Neural progenitor cell (in vitro differentiated cells): ENCODE measurements at regions not wholly inside any gene's neighbourhood (a gene's known extent, or its start where the extent isn't known, plus 50 kb on each side); places are given as distances from the start of the nearest gene placed in this dataset.

Experiments
- DNase-seq: peaks from one replicate; pipeline ENCODE4 v3.0.0-alpha.2; 2016; ENCODE audit warnings: low spot score
- H2AFZ ChIP-seq: fragments of 200-600 bp; sonication (generic); replicated peaks from 2 replicates; pipeline ENCODE4 v1.6.1; 2016; ENCODE audit warnings: antibody characterized with exemption
- H3F3A ChIP-seq: fragments of 200-600 bp; sonication (generic); 2 replicates; pipeline ENCODE4 v1.6.1; 2016; ENCODE audit warnings: antibody characterized with exemption, low read depth
- H3K27ac ChIP-seq: fragments of 200-600 bp; sonication (generic); 2 replicates; pipeline ENCODE4 v1.5.1; 2016; ENCODE audit warnings: mild to moderate bottlenecking
- H3K27me3 ChIP-seq: fragments of 200-600 bp; sonication (generic); 2 replicates; pipeline ENCODE4 v1.6.1; 2016; ENCODE audit warnings: mild to moderate bottlenecking, moderate library complexity
- H3K36me3 ChIP-seq: fragments of 200-600 bp; sonication (generic); 2 replicates; pipeline ENCODE4 v1.5.1; 2016
- H3K4me1 ChIP-seq: fragments of 200-600 bp; sonication (generic); 2 replicates; pipeline ENCODE4 v1.6.1; 2016; ENCODE audit warnings: mixed run types
- H3K4me2 ChIP-seq: fragments of 200-600 bp; sonication (generic); 2 replicates; pipeline ENCODE4 v1.6.1; 2016
- H3K4me3 ChIP-seq: fragments of 200-600 bp; sonication (generic); 2 replicates; pipeline ENCODE4 v1.5.1; 2016
- H3K79me2 ChIP-seq: fragments of 200-600 bp; sonication (generic); 2 replicates; pipeline ENCODE4 v1.6.1; 2016; ENCODE audit warnings: low read depth
- H3K9ac ChIP-seq: fragments of 200-600 bp; sonication (generic); 2 replicates; pipeline ENCODE4 v1.6.1; 2016
- H3K9me3 ChIP-seq: fragments of 200-600 bp; sonication (generic); 2 replicates; pipeline ENCODE4 v1.5.1; 2016; ENCODE audit warnings: low read depth
- H4K20me1 ChIP-seq: fragments of 200-600 bp; sonication (generic); 2 replicates; pipeline ENCODE4 v1.6.1; 2016; ENCODE audit warnings: low read depth
- H3K27ac Mint-ChIP-seq: 3 replicates; pipeline ENCODE4 v1.8.0; 2021; ENCODE audit warnings: mixed read lengths
- H3K27me3 Mint-ChIP-seq: 2 replicates; pipeline ENCODE4 v1.8.0; 2022; ENCODE audit warnings: low read depth, mild to moderate bottlenecking, inconsistent platforms, moderate library complexity, mixed read lengths; ENCODE audit not compliant: insufficient read depth
- H3K36me3 Mint-ChIP-seq: 3 replicates; pipeline ENCODE4 v1.8.0; 2021; ENCODE audit warnings: mixed read lengths
- H3K4me1 Mint-ChIP-seq: 3 replicates; pipeline ENCODE4 v1.8.0; 2021; ENCODE audit warnings: mixed read lengths
- H3K4me3 Mint-ChIP-seq: 3 replicates; pipeline ENCODE4 v1.8.0; 2021; ENCODE audit warnings: mild to moderate bottlenecking, moderate library complexity, mixed read lengths
- H3K9me3 Mint-ChIP-seq: 3 replicates; pipeline ENCODE4 v1.8.0; 2020; ENCODE audit warnings: mixed read lengths
- CTCF ChIP-seq: fragments of 200-600 bp; sonication (generic); IDR thresholded peaks from 2 replicates; pipeline ENCODE4 v1.5.1; 2017; ENCODE audit warnings: antibody characterized with exemption, mild to moderate bottlenecking
- EZH2 ChIP-seq: fragments of 200-600 bp; sonication (generic); IDR thresholded peaks from 2 replicates; pipeline ENCODE4 v1.6.1; 2017; ENCODE audit warnings: antibody characterized with exemption, mild to moderate bottlenecking, moderate library complexity
- EZH2phosphoT487 ChIP-seq: fragments of 200-600 bp; sonication (generic); IDR thresholded peaks from 2 replicates; pipeline ENCODE4 v1.6.1; 2017; ENCODE audit warnings: antibody characterized with exemption

GRCh38 chr5:175107865-175108264 is 336.1 kb downstream of the DRD1 start:
- no peak overlapping the region for H3K9ac ChIP-seq
- H3K4me2 ChIP-seq: no peak overlapping the region
- no peak overlapping the region for H3K27ac ChIP-seq
- no peaks in the 10 kb centered on the region for H3K27me3 ChIP-seq
- no peaks in the 10 kb centered on the region for H3K79me2 ChIP-seq
- H3F3A ChIP-seq: peaks cover 10% of the 10 kb centered on the region
- no peak for DNase-seq
- no peak overlapping the region for H3K4me3 ChIP-seq
- H3K27ac Mint-ChIP-seq: no peak overlapping the region
- peaks cover 31% of the 10 kb centered on the region for H3K4me1 ChIP-seq
- no peak overlapping the region for H3K4me3 Mint-ChIP-seq
- no peaks in the 10 kb centered on the region for H3K36me3 ChIP-seq
- H3K36me3 Mint-ChIP-seq: no peaks in the 10 kb centered on the region
- H4K20me1 ChIP-seq: no peaks in the 10 kb centered on the region
- H3K9me3 ChIP-seq: peaks cover 8% of the 10 kb centered on the region
- H3K27me3 Mint-ChIP-seq: no peaks in the 10 kb centered on the region
- H2AFZ ChIP-seq: no peak overlapping the region
- H3K4me1 Mint-ChIP-seq: peaks cover 3% of the 10 kb centered on the region
- no peak for TF ChIP-seq EZH2phosphoT487
- no peak for TF ChIP-seq CTCF
- no peak for TF ChIP-seq EZH2
- H3K9me3 Mint-ChIP-seq: peaks cover 16% of the 10 kb centered on the region

GRCh38 chr5:175107028-175107588 is 336.9 kb downstream of the DRD1 start:
- no peaks in the 10 kb centered on the region for H3K79me2 ChIP-seq
- H3F3A ChIP-seq: peaks cover 10% of the 10 kb centered on the region
- peaks cover 16% of the 10 kb centered on the region for H3K9me3 Mint-ChIP-seq
- no peak overlapping the region for H2AFZ ChIP-seq
- no peak overlapping the region for H3K27ac ChIP-seq
- H3K4me3 ChIP-seq: no peak overlapping the region
- DNase-seq: no peak
- no peak overlapping the region for H3K4me3 Mint-ChIP-seq
- no peaks in the 10 kb centered on the region for H3K36me3 ChIP-seq
- H3K27ac Mint-ChIP-seq: no peak overlapping the region
- no peak overlapping the region for H3K4me2 ChIP-seq
- no peaks in the 10 kb centered on the region for H4K20me1 ChIP-seq
- TF ChIP-seq CTCF (no peak), EZH2 (no peak), EZH2phosphoT487 (no peak)
- H3K4me1 Mint-ChIP-seq: peaks cover 3% of the 10 kb centered on the region
- H3K27me3 ChIP-seq: no peaks in the 10 kb centered on the region
- H3K4me1 ChIP-seq: peaks cover 31% of the 10 kb centered on the region
- no peaks in the 10 kb centered on the region for H3K27me3 Mint-ChIP-seq
- no peak overlapping the region for H3K9ac ChIP-seq
- H3K36me3 Mint-ChIP-seq: no peaks in the 10 kb centered on the region
- peaks cover 8% of the 10 kb centered on the region for H3K9me3 ChIP-seq

- H3F3A ChIP-seq: peaks cover 10% of the 10 kb centered on the region
- Mint-ChIP-seq H3K27ac (no peak overlapping the region), H3K4me3 (no peak overlapping the region), H3K36me3 (no peaks in the 10 kb centered on the region), H3K9me3 (peaks cover 12% of the 10 kb centered on the region), H3K27me3 (no peaks in the 10 kb centered on the region), H3K4me1 (peaks cover 3% of the 10 kb centered on the region)
- H2AFZ ChIP-seq: no peak overlapping the region
- H3K9me3 ChIP-seq: peaks cover 6% of the 10 kb centered on the region
- TF ChIP-seq CTCF: no peak
- TF ChIP-seq EZH2phosphoT487: no peak
- TF ChIP-seq EZH2: no peak
- DNase-seq: no peak
- no peaks in the 10 kb centered on the region for H3K36me3 ChIP-seq
- no peaks in the 10 kb centered on the region for H3K79me2 ChIP-seq
- no peaks in the 10 kb centered on the region for H3K27me3 ChIP-seq
- H3K9ac ChIP-seq: no peak overlapping the region
- peaks cover 31% of the 10 kb centered on the region for H3K4me1 ChIP-seq
- no peak overlapping the region for H3K27ac ChIP-seq
- H3K4me3 ChIP-seq: no peak overlapping the region
- peak overlapping the region; percentile 54 for H3K4me2 ChIP-seq
- H4K20me1 ChIP-seq: no peaks in the 10 kb centered on the region
These were observed 339.3 kb downstream of the DRD1 start for GRCh38 chr5:175104677-175105076.
